ENCODE measurements at regions not wholly inside any gene's neighbourhood (a gene's known extent, or its start where the extent isn't known, plus 50 kb on each side); places are given as distances from the start of the nearest gene placed in this dataset.

- no peak overlapping the region for H3K9ac ChIP-seq (ENCODE audit: low read length in 3 of 3)
- H3K9me3 ChIP-seq (ENCODE audit: control insufficient read depth in 2 of 3, insufficient read depth in 1 of 3, low read length in 3 of 3) = no peaks in the 10 kb centered on the region
- H3K27ac ChIP-seq (ENCODE audit: low read depth in 2 of 2, low read length in 2 of 2) = no peak overlapping the region
- DNase-seq (no peak), FAIRE-seq (no peak)
- H3K4me3 ChIP-seq (ENCODE audit: low read length in 3 of 3) = no peak overlapping the region
- H3K36me3 ChIP-seq (ENCODE audit: control insufficient read depth in 2 of 3, insufficient read depth in 3 of 3, low read length in 3 of 3) = no peaks in the 10 kb centered on the region
- no peaks in the 10 kb centered on the region for H3K27me3 ChIP-seq (ENCODE audit: control insufficient read depth, insufficient read depth, low read length)
- intact Hi-C loops (cut with DNase I) = no loop called here
- no peak for TF ChIP-seq CTCF (IDR thresholded peaks at IDR 0.05; ENCODE audit: borderline replicate concordance, extremely low read depth, insufficient read depth)
- no peaks in the 10 kb centered on the region for H3K4me1 ChIP-seq (ENCODE audit: control insufficient read depth in 2 of 3, insufficient read depth in 2 of 3, low read depth in 1 of 3, low read length in 3 of 3)
Measured at GRCh38 chr14:85366226-85366625, 163.7 kb upstream of the FLRT2 start.

- Histone ChIP-seq H3K27me3 (ENCODE audit: control insufficient read depth, insufficient read depth, low read length) (no peaks in the 10 kb centered on the region), H3K4me3 (ENCODE audit: low read length in 3 of 3) (no peak overlapping the region), H3K36me3 (ENCODE audit: control insufficient read depth in 2 of 3, insufficient read depth in 3 of 3, low read length in 3 of 3) (no peaks in the 10 kb centered on the region), H3K9me3 (ENCODE audit: control insufficient read depth in 2 of 3, insufficient read depth in 1 of 3, low read length in 3 of 3) (no peaks in the 10 kb centered on the region), H3K27ac (ENCODE audit: low read depth in 2 of 2, low read length in 2 of 2) (no peak overlapping the region), H3K9ac (ENCODE audit: low read length in 3 of 3) (no peak overlapping the region), H3K4me1 (ENCODE audit: control insufficient read depth in 2 of 3, insufficient read depth in 2 of 3, low read depth in 1 of 3, low read length in 3 of 3) (no peaks in the 10 kb centered on the region)
- FAIRE-seq (no peak), DNase-seq (no peak)
- no peak for TF ChIP-seq CTCF (IDR thresholded peaks at IDR 0.05; ENCODE audit: borderline replicate concordance, extremely low read depth, insufficient read depth)
- intact Hi-C loops (cut with DNase I) = no loop called here
Measured at GRCh38 chr14:85380881-85381280, 149.1 kb upstream of the FLRT2 start.

GRCh38 chr14:85382341-85382740 is 147.6 kb upstream of the FLRT2 start:
- intact Hi-C loops (cut with DNase I) = no loop called here
- TF ChIP-seq CTCF (IDR thresholded peaks at IDR 0.05; ENCODE audit: borderline replicate concordance, extremely low read depth, insufficient read depth) = no peak
- no peak for FAIRE-seq

GRCh38 chr14:85387181-85387580 is 142.8 kb upstream of the FLRT2 start:
- H3K4me3 ChIP-seq (ENCODE audit: low read length in 3 of 3) = no peak overlapping the region
- FAIRE-seq (no peak), DNase-seq (no peak)
- no peaks in the 10 kb centered on the region for H3K4me1 ChIP-seq (ENCODE audit: control insufficient read depth in 2 of 3, insufficient read depth in 2 of 3, low read depth in 1 of 3, low read length in 3 of 3)
- no peaks in the 10 kb centered on the region for H3K36me3 ChIP-seq (ENCODE audit: control insufficient read depth in 2 of 3, insufficient read depth in 3 of 3, low read length in 3 of 3)
- no peaks in the 10 kb centered on the region for H3K9me3 ChIP-seq (ENCODE audit: control insufficient read depth in 2 of 3, insufficient read depth in 1 of 3, low read length in 3 of 3)
- H3K27me3 ChIP-seq (ENCODE audit: control insufficient read depth, insufficient read depth, low read length) = no peaks in the 10 kb centered on the region
- intact Hi-C loops (cut with DNase I) = no loop called here
- no peak overlapping the region for H3K9ac ChIP-seq (ENCODE audit: low read length in 3 of 3)
- TF ChIP-seq CTCF (IDR thresholded peaks at IDR 0.05; ENCODE audit: borderline replicate concordance, extremely low read depth, insufficient read depth) = no peak
- H3K27ac ChIP-seq (ENCODE audit: low read depth in 2 of 2, low read length in 2 of 2) = no peak overlapping the region

More at GRCh38 chr14:85382341-85382740, 147.6 kb upstream of the FLRT2 start:
- H3K27me3 ChIP-seq (ENCODE audit: control insufficient read depth, insufficient read depth, low read length) = no peaks in the 10 kb centered on the region
- no peak overlapping the region for H3K27ac ChIP-seq (ENCODE audit: low read depth in 2 of 2, low read length in 2 of 2)
- DNase-seq = no peak
- no peaks in the 10 kb centered on the region for H3K36me3 ChIP-seq (ENCODE audit: control insufficient read depth in 2 of 3, insufficient read depth in 3 of 3, low read length in 3 of 3)
- H3K4me3 ChIP-seq (ENCODE audit: low read length in 3 of 3) = no peak overlapping the region
- no peak overlapping the region for H3K9ac ChIP-seq (ENCODE audit: low read length in 3 of 3)
- H3K9me3 ChIP-seq (ENCODE audit: control insufficient read depth in 2 of 3, insufficient read depth in 1 of 3, low read length in 3 of 3) = no peaks in the 10 kb centered on the region
- no peaks in the 10 kb centered on the region for H3K4me1 ChIP-seq (ENCODE audit: control insufficient read depth in 2 of 3, insufficient read depth in 2 of 3, low read depth in 1 of 3, low read length in 3 of 3)

Data from kidney (tissue), 13 donors.